ENCODE measurements at regions not wholly inside any gene's neighbourhood (a gene's known extent, or its start where the extent isn't known, plus 50 kb on each side); places are given as distances from the start of the nearest gene placed in this dataset.

- TF ChIP-seq ERF (CRISPR knock-in tag; IDR thresholded peaks at IDR 0.05): no peak
- no peak for TF ChIP-seq ZKSCAN1 (IDR thresholded peaks at IDR 0.05; ENCODE audit: low read depth, low read length)
- no peak for TF ChIP-seq CTCF (IDR thresholded peaks at IDR 0.05 in 2 of 3, conservative IDR thresholded peaks at IDR 0.05 in 1 of 3; ENCODE audit: insufficient read depth in 2 of 3, low read depth in 1 of 3, low read length in 3 of 3)
- TF ChIP-seq HCFC1 (IDR thresholded peaks at IDR 0.05; ENCODE audit: low read depth, low read length): no peak
- no peak for TF ChIP-seq ZFP30 (CRISPR knock-in tag; IDR thresholded peaks at IDR 0.05; ENCODE audit: borderline replicate concordance)
- no peak for TF ChIP-seq ZNF589 (CRISPR knock-in tag; IDR thresholded peaks at IDR 0.05; ENCODE audit: low read depth)
- no peak for TF ChIP-seq SP1 (CRISPR knock-in tag; IDR thresholded peaks at IDR 0.05)
- no peak for TF ChIP-seq AFF4 (CRISPR knock-in tag; IDR thresholded peaks at IDR 0.05)
- no peak for TF ChIP-seq ELF1 (tag; IDR thresholded peaks at IDR 0.05)
- TF ChIP-seq TRIM28 (IDR thresholded peaks at IDR 0.05): no peak
Observed at GRCh38 chr18:60981682-60982328, 351.4 kb upstream of the CDH20 start.
